Stimulated activated naive CD4-positive, alpha-beta T cell (primary cell): ENCODE measurements at regions not wholly inside any gene's neighbourhood (a gene's known extent, or its start where the extent isn't known, plus 50 kb on each side); places are given as distances from the start of the nearest gene placed in this dataset.
"Not testable (repeated sequence)": the region's sequence is repeated elsewhere in the genome, so short reads cannot be mapped to it uniquely, and the experiment has no call there.

ENCODE experiments used
- DNase-seq, 6 experiments: peaks; one replicate each; lab custom pipeline; 2025; lab: John Stamatoyannopoulos, UW

DNA sequence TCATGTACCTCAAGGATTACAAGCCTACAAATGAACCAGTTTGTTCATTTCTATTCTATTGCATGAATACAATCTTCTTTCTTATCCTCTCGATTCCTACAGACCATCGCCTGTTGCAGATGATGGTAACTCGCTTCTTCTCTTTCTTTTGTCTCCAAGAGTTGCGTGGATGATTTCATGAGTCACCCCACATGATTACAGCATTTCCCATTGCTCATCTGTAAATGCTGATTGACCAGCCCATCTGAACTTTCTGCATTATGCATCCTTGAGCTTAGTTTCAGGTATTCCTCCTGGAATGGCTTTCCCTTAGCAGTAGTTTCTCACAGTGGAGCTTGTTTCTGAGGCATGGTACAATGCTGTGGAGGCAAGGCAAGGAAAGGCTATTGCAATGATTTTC, 109.6 kb upstream of the TOPAZ1 start:
- DNase-seq = no peak

DNA sequence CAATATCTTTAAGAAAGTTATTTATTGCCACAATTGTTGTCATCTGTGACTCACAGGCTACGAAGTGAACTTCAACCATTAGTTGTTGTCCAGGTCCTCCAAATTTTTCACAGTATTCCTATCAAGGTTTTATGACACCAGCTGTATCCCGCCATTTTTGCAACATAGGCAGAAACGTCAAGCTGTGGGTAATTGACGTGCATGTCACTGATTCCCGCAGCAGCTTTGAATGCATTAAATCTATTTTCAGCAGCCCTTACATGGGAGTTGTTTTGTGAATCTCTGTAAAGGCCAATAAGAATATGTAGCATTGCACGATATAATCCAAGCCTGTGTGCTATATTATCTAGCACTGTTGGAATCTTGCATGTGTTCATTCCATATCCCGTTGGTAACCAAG, 109.1 kb upstream of the TOPAZ1 start:
- DNase-seq = no peak

DNA sequence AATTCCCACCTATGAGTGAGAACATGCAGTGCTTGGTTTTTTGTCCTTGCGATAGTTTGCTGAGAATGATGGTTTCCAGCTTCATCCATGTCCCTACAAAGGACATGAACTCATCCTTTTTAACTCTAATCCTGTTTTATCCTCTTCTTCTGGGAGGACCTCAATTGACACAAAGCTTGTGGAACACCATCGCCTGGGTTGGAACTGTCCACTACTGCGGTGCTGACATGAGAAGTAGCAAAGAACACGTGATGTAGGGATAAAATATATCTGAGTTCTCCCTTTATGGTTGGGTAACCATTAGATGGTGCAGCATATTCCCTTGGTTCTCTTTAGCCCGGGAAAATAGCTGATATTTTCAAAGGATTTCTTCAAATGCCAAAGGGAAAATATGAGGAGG, 105.3 kb upstream of the TOPAZ1 start:
- DNase-seq = no peak

DNA sequence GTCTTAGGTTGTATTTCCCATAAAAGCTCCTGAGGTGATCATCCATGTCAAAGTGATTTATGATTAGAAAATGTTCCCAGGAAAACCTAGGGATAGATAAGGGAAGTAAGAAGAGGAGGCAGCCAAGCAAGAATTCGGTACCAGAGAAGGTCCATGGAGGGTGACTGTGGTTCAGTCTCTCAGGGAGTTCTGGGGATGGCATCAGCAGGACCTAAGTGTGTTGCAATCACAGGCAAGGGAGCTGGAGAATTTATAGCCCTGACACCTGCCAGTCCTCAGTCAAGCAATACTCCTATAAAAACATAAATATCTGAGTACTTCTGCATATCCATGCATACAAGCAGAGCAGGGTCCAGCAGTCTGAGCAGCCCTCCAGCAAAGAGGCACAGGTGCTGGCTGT, 95.6 kb upstream of the TOPAZ1 start:
- no peak for DNase-seq

DNA sequence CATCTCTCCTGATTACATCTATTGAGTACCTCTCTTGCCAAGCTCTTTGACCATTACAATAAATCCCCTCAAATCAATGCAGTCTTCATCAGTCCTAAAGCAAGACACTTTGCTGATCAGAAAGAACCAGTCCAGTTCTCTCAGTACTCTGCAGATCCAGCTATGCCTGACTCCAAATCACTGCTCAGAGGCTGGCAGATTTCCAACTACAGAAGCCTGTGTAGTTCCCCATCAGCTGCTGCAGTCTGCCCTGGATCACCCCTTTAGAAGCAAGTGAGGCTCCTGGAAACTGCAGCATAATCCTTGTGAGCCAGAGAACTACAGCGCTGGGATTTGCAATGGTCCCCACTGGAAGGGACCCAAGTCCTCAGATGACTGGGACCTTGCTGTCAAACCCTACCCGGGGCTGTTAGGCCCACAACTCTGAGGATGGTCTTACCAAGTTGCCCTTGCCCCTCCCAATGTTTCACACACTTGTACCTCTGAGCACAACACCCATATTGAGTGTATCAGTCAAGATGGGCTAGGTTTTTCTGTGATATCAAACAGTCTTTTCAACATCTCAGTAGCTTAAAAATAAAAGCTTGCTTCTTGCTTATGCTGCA, 81.9 kb upstream of the TOPAZ1 start:
- DNase-seq = no peak

DNA sequence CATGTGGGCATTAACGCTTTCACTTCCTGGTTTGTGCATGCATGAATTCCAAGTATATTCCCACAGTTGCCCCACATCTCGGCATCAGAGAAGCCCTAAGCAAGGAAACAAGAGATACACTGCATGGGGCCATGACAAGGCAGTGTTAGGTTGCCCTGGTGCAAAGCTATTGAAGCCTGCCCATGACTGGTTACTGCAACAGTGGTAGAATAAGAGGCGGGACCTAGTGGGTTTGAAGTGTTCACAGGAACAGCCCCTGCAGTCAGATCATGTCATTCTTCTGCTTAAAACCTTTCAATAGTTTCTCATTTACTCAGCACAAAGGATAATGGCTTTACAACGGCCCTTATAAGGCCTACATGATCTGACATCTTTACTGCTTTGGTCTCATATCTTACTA, 80.9 kb upstream of the TOPAZ1 start:
- DNase-seq = no peak

DNA sequence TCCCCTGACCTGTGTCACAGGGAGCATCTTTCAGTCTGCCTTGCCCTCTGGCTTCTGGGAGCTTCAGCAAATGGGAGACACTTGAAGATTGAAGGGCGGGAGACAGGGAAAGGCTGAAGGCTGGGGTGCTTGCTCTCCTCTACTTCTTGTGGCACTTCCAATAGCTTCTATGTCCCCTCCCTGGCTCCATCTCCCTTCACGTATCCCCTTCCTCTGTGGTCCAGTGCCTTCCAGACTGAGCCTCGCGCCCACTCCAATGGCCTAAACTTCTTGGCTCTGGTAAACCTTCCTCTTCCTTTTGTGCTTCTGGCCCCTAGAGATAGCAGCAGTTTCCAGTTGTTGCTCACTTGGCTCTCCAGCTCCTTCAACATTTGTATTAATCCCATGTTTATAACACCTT, 69.8 kb upstream of the TOPAZ1 start:
- no peak for DNase-seq

DNA sequence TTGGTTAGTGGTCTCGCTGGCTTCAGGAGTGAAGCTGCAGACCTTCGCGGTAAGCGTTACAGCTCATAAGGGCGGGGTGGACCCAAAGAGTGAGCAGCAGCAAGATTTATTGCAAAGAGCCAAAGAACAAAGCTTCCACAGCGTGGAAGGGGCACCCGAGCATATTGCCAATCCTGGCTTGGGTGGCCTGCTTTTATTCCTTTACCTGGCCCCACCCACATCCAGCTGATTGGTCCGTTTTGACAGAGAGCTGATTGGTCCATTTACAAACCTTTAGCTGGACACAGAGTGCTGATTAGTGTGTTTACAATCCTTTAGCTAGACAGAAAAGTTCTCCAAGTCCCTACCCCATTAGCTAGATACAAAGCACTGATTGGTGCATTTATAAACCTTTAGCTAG, 69.0 kb upstream of the TOPAZ1 start:
- not testable (repeated sequence) for DNase-seq

DNA sequence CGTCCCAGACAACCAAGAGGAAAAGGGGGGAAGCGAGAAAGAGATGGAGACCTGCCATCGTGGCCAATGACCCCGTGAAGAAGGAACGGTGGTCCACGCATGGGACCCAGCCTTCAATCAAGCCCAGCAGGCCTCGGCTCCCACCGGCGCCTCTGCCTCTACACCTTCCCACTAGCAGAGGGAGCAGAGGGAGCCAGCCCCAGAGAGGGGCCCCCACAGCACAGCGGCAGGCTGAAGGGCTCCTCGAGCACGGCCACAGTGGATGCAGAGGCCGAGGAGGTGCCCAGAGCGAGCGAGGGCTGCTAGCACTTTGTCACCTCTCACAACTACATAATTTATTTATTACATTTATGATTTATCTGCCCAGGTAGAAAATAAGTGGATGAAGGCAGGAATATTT, 68.4 kb upstream of the TOPAZ1 start:
- DNase-seq = no peak

DNA sequence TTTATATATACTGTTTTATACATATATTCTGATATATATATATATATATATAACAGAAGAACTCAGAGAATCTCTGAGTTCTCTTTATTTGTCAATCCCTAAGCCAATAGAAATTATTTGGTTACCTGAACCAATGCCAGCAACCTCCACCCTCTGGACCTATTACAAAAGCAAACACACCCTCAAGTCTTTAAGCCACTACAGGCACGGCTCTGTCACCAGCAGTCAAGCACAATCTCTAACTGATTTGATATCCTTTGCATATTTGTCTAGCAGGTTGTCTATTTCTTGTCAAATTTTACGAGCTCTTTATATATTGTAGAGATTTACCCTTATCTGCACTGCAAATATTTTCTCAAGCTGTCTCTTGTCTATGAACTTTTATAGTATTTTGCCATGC, 66.6 kb upstream of the TOPAZ1 start:
- no peak for DNase-seq

DNA sequence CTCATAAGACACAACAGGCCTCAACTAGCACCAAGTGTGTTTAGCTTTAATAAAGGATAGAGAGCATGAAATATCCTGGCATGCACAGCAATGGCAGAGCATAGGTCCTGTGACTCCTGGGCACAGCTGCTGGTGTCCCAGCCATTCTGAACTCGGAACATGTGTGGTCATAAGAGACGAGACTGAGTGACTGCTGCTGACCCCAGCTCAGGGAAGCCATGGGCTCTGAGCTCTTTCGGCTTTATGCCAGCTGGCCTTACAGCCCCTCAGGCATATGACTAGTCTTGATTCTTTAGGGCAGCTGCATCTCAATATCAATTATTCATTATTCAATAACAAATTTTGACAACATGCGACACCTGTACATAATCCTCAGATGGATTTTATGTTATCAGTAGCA, 62.4 kb upstream of the TOPAZ1 start:
- DNase-seq = no peak

DNA sequence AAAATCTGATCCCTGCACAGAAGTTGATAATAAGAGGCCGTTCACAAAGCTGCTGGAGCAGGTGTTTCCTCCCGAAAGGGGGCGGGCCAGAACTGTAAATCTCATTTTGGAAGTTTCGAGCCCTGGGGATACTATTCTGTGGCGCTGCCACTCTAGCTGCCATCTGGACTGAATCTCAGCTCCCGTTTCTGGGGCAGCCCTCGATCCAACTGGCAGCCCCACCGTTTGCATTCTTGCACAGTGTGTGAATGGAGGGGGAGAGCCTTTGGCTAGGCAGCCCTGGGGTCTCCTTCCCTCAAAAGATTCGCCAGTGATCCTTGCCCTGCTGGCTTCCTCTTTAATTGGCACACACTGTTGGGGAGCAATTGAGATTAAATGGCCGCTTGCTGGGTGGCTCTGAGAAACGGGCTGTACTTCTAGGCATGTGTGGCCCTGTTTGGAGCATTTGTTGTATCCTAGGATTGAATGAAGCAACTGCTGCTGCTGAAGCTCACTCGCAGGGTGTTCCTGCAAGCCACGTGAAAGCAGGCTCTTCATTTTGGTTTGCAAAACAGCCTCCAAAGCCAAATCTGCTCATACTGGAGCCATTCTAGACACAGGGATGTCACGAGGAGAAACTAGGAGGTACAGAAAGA, 57.2 kb upstream of the TOPAZ1 start:
- no peak for DNase-seq

DNA sequence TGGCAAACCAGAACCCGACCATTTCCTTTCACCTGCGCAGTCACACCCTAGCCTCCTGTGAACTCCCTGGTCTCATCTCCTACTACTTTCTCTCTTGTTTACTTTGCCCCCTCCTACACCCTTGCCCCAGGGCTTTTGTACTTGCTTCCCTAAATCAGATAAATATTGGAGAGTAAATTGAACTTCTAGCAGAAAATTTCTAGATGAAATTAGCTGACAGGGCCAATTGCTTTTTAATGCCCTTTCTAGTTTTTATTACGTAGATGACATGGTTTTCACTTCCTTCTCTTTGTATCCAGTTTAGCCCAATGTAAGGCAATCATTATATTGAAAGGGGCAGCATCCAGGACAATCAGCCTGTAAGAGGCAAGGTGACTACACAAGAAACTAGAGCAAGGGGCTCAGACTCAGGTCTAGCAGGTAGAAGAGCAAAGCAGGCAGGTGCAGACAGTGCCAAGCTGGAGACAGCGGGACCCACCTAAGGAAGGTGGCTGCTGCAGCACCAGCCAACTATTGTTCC, 56.2 kb upstream of the TOPAZ1 start:
- DNase-seq = no peak

DNA sequence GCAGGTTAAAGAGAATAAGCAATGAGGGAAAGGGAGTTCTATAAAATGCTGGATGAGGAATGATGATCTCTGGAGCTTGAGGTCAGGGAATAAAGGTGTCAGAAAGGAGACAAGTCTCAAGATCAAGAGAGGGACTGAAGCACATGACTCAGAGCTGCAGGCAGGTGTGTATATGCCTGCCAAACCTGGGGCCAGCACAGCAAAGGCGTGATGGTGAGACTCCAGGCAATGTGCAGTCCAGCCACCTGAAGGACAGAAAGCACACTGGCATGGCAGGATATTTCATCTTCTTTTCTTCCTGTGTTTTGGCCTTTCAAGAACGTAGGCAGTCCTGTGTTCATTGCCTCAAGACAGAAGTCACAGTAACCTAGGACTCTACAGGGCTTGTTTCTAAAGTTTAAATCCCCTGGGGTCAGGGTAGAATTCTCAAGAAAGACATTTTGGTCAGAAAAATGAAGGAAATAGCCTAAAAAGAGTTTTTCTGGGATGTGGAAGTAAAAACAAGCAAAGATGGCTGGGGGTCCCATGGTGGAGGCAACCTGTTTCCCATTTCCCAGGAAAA, 55.5 kb upstream of the TOPAZ1 start:
- DNase-seq = no peak

DNA sequence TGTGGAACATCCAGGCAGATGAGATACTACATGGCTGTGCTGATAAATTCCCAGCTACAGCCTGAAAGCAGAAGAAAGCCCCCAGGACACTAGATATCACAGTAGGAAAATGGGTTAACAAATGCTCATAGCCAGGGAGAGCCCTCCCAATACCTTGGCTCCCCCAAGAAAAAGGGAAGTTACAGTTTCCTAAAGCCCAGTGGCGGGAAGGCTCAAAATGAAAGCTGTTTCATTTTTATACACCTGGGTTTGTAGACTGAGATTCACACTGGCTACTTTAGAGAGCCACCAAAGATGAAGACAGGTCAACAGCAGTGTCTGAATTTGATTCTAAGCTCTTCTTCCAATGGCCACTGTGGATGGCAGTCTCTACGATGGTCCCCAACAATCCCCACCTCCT, 55.0 kb upstream of the TOPAZ1 start:
- no peak for DNase-seq
